Spleen (tissue), 7 donors: ENCODE measurements at regions not wholly inside any gene's neighbourhood (a gene's known extent, or its start where the extent isn't known, plus 50 kb on each side); places are given as distances from the start of the nearest gene placed in this dataset.

Source experiments
- POLR2A ChIP-seq, 3 donors: fragments of 450-650 bp; IDR thresholded peaks; one replicate each; pipeline ENCODE4 v1.5.1; 2017; ENCODE audit warnings: antibody characterized with exemption in 3 of 3, mild to moderate bottlenecking in 1 of 3
- POLR2AphosphoS5 ChIP-seq, 3 donors: sonication (generic); formaldehyde crosslinking; IDR thresholded peaks; one replicate each; pipeline ENCODE4 v1.5.1; 2017; ENCODE audit warnings: antibody characterized with exemption in 3 of 3
- TF ChIP-seq, protein P1 (sequence below), 11 experiments: fragments of 200-600 bp in 7 of 11; fragments of 450-650 bp in 4 of 11; sonication (generic) in 4 of 11; IDR thresholded peaks in 8 of 11; conservative IDR thresholded peaks in 3 of 11; 1 replicate in 7 of 11; 2 replicates in 4 of 11; pipeline versions ENCODE4 v1.4.0 to v1.8.0; 2016 to 2021; ENCODE audit warnings: antibody characterized with exemption in 11 of 11, inconsistent platforms in 4 of 11, mild to moderate bottlenecking in 1 of 11
- donor health status: DM: no; HTN: no; CAD: no; lungs with moderate emphysema.
- donor health status: DM: no; HTN: no; CAD: no.
- donor health status: DM: no; HTN: no; CAD: no.

DNA sequence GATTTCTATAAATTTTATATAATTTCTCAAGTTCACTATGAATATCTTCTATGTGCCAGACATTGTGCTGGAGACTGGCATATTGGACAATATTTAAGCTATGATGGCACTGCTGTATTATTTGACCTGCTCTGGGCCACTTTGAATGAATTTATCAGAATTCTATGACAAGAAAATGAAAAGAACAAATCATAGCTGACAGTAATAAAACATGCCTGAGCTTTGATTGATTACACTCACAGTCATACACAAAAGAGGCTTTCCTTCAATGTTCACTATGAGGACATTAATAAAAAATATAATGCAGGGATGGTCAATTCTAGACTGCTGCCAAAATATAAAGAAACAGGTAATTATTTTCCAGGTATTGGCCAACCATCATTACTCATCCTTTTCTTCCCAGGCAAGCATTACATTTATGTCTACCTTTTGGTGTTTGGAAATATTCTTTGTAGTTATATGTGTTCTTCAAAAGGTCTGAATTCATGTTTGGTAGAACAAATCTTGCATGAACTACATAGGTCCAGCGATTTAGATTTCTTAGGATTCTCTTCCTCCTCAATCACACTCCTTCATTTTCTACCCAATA is 81.0 kb upstream of the ALCAM start:
- TF ChIP-seq POLR2A (IDR thresholded peaks at IDR 0.05) (no peak), POLR2AphosphoS5 (IDR thresholded peaks at IDR 0.05) (no peak)
- TF ChIP-seq, protein P1, sequence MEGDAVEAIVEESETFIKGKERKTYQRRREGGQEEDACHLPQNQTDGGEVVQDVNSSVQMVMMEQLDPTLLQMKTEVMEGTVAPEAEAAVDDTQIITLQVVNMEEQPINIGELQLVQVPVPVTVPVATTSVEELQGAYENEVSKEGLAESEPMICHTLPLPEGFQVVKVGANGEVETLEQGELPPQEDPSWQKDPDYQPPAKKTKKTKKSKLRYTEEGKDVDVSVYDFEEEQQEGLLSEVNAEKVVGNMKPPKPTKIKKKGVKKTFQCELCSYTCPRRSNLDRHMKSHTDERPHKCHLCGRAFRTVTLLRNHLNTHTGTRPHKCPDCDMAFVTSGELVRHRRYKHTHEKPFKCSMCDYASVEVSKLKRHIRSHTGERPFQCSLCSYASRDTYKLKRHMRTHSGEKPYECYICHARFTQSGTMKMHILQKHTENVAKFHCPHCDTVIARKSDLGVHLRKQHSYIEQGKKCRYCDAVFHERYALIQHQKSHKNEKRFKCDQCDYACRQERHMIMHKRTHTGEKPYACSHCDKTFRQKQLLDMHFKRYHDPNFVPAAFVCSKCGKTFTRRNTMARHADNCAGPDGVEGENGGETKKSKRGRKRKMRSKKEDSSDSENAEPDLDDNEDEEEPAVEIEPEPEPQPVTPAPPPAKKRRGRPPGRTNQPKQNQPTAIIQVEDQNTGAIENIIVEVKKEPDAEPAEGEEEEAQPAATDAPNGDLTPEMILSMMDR (IDR thresholded peaks at IDR 0.05 in 8 of 11, conservative IDR thresholded peaks at IDR 0.05 in 3 of 11), result no peak
